ENCODE measurements at regions not wholly inside any gene's neighbourhood (a gene's known extent, or its start where the extent isn't known, plus 50 kb on each side); places are given as distances from the start of the nearest gene placed in this dataset.

- Mint-ChIP-seq H3K27ac (no peak overlapping the region), H3K4me3 (no peak overlapping the region), H3K27me3 (no peaks in the 10 kb centered on the region), H3K4me1 (no peaks in the 10 kb centered on the region), H3K36me3 (ENCODE audit: low read depth) (no peaks in the 10 kb centered on the region), H3K9me3 (no peaks in the 10 kb centered on the region)
- ChIA-PET CTCF (no interaction called here), POLR2A (no interaction called here)
- DNase-seq: no peak
These were observed 310.1 kb upstream of the SORCS1 start for GRCh38 chr10:107474650-107475049.

GRCh38 chr10:107473225-107473624 lies 308.7 kb upstream of the SORCS1 start:
- Mint-ChIP-seq H3K27ac (no peak overlapping the region), H3K4me1 (no peaks in the 10 kb centered on the region), H3K36me3 (ENCODE audit: low read depth) (no peaks in the 10 kb centered on the region), H3K4me3 (no peak overlapping the region), H3K27me3 (no peaks in the 10 kb centered on the region), H3K9me3 (no peaks in the 10 kb centered on the region)
- ChIA-PET CTCF (no interaction called here), POLR2A (no interaction called here)
- no peak for DNase-seq

- Mint-ChIP-seq H3K27me3 (no peaks in the 10 kb centered on the region), H3K36me3 (ENCODE audit: low read depth) (no peaks in the 10 kb centered on the region), H3K9me3 (no peaks in the 10 kb centered on the region), H3K27ac (no peak overlapping the region), H3K4me1 (no peaks in the 10 kb centered on the region), H3K4me3 (no peak overlapping the region)
- DNase-seq: no peak
- ChIA-PET CTCF (no interaction called here), POLR2A (no interaction called here)
These were observed 307.4 kb upstream of the SORCS1 start for GRCh38 chr10:107471911-107472310.

- ChIA-PET POLR2A (no interaction called here), CTCF (no interaction called here)
- H3K9me3 Mint-ChIP-seq: peaks cover 3% of the 10 kb centered on the region
- no peaks in the 10 kb centered on the region for H3K4me1 Mint-ChIP-seq
- no peak for DNase-seq
- no peaks in the 10 kb centered on the region for H3K36me3 Mint-ChIP-seq (ENCODE audit: low read depth)
- no peaks in the 10 kb centered on the region for H3K27me3 Mint-ChIP-seq
- H3K27ac Mint-ChIP-seq: no peak overlapping the region
- H3K4me3 Mint-ChIP-seq: no peak overlapping the region
These were observed 289.1 kb upstream of the SORCS1 start for GRCh38 chr10:107453561-107453960.

GRCh38 chr10:107451047-107451446 lies 286.5 kb upstream of the SORCS1 start:
- no peak for DNase-seq
- peaks cover 3% of the 10 kb centered on the region for H3K9me3 Mint-ChIP-seq
- H3K27ac Mint-ChIP-seq: no peak overlapping the region
- POLR2A ChIA-PET: no interaction called here
- H3K36me3 Mint-ChIP-seq (ENCODE audit: low read depth): no peaks in the 10 kb centered on the region
- no peak overlapping the region for H3K4me3 Mint-ChIP-seq
- CTCF ChIA-PET: no interaction called here
- H3K4me1 Mint-ChIP-seq: no peaks in the 10 kb centered on the region
- no peaks in the 10 kb centered on the region for H3K27me3 Mint-ChIP-seq

GRCh38 chr10:107450056-107450455 lies 285.6 kb upstream of the SORCS1 start:
- Mint-ChIP-seq H3K9me3 (peaks cover 3% of the 10 kb centered on the region), H3K4me3 (no peak overlapping the region), H3K36me3 (ENCODE audit: low read depth) (no peaks in the 10 kb centered on the region), H3K27me3 (no peaks in the 10 kb centered on the region), H3K4me1 (no peaks in the 10 kb centered on the region), H3K27ac (no peak overlapping the region)
- DNase-seq: no peak
- ChIA-PET CTCF (no interaction called here), POLR2A (no interaction called here)

GRCh38 chr10:107444443-107444842 lies 279.9 kb upstream of the SORCS1 start:
- Mint-ChIP-seq H3K27ac (no peak overlapping the region), H3K4me1 (no peaks in the 10 kb centered on the region), H3K36me3 (ENCODE audit: low read depth) (no peaks in the 10 kb centered on the region), H3K9me3 (peaks cover 3% of the 10 kb centered on the region), H3K4me3 (no peak overlapping the region), H3K27me3 (no peaks in the 10 kb centered on the region)
- CTCF ChIA-PET: interaction anchor here (0.5 kb wide), 1 partner anchor 373 kb away, joined by 4 read pairs; no protein-coding TSS in a partner anchor
- no peak for DNase-seq
- POLR2A ChIA-PET: no interaction called here

- Mint-ChIP-seq H3K27ac (no peak overlapping the region), H3K4me3 (no peak overlapping the region), H3K9me3 (peaks cover 3% of the 10 kb centered on the region), H3K36me3 (ENCODE audit: low read depth) (no peaks in the 10 kb centered on the region), H3K27me3 (no peaks in the 10 kb centered on the region), H3K4me1 (no peaks in the 10 kb centered on the region)
- POLR2A ChIA-PET: no interaction called here
- no peak for DNase-seq
- CTCF ChIA-PET: interaction anchor here (1.1 kb wide), 1 partner anchor 18 kb away, joined by 4 read pairs; no protein-coding TSS in a partner anchor
These were observed 279.3 kb upstream of the SORCS1 start for GRCh38 chr10:107443813-107444212.

- Mint-ChIP-seq H3K4me1 (no peaks in the 10 kb centered on the region), H3K9me3 (peaks cover 3% of the 10 kb centered on the region), H3K27ac (no peak overlapping the region), H3K27me3 (no peaks in the 10 kb centered on the region), H3K36me3 (ENCODE audit: low read depth) (no peaks in the 10 kb centered on the region), H3K4me3 (no peak overlapping the region)
- POLR2A ChIA-PET: no interaction called here
- CTCF ChIA-PET: interaction anchor here (1.1 kb wide), 1 partner anchor 17 kb away, joined by 4 read pairs; no protein-coding TSS in a partner anchor
- DNase-seq: no peak
These were observed 278.8 kb upstream of the SORCS1 start for GRCh38 chr10:107443326-107443725.

- peaks cover 3% of the 10 kb centered on the region for H3K9me3 Mint-ChIP-seq
- ChIA-PET CTCF (no interaction called here), POLR2A (no interaction called here)
- H3K4me3 Mint-ChIP-seq: no peak overlapping the region
- DNase-seq: no peak
- H3K27ac Mint-ChIP-seq: no peak overlapping the region
- no peaks in the 10 kb centered on the region for H3K4me1 Mint-ChIP-seq
- H3K27me3 Mint-ChIP-seq: no peaks in the 10 kb centered on the region
- H3K36me3 Mint-ChIP-seq (ENCODE audit: low read depth): no peaks in the 10 kb centered on the region
These were observed 277.6 kb upstream of the SORCS1 start for GRCh38 chr10:107442035-107442505.

- Mint-ChIP-seq H3K27me3 (no peaks in the 10 kb centered on the region), H3K9me3 (peaks cover 3% of the 10 kb centered on the region), H3K4me3 (no peak overlapping the region), H3K4me1 (no peaks in the 10 kb centered on the region), H3K27ac (no peak overlapping the region), H3K36me3 (ENCODE audit: low read depth) (no peaks in the 10 kb centered on the region)
- CTCF ChIA-PET: no interaction called here
- POLR2A ChIA-PET: no interaction called here
- no peak for DNase-seq
These were observed 276.2 kb upstream of the SORCS1 start for GRCh38 chr10:107440741-107441140.

- POLR2A ChIA-PET: no interaction called here
- Mint-ChIP-seq H3K27ac (no peak overlapping the region), H3K4me3 (no peak overlapping the region), H3K4me1 (no peaks in the 10 kb centered on the region), H3K36me3 (ENCODE audit: low read depth) (no peaks in the 10 kb centered on the region), H3K9me3 (peaks cover 6% of the 10 kb centered on the region), H3K27me3 (no peaks in the 10 kb centered on the region)
- DNase-seq: no peak
- CTCF ChIA-PET: no interaction called here
These were observed 273.4 kb upstream of the SORCS1 start for GRCh38 chr10:107437921-107438320.

GRCh38 chr10:107436568-107436967 lies 272.1 kb upstream of the SORCS1 start:
- ChIA-PET POLR2A (no interaction called here), CTCF (no interaction called here)
- Mint-ChIP-seq H3K9me3 (peaks cover 6% of the 10 kb centered on the region), H3K4me3 (no peak overlapping the region), H3K36me3 (ENCODE audit: low read depth) (no peaks in the 10 kb centered on the region), H3K27me3 (no peaks in the 10 kb centered on the region), H3K4me1 (no peaks in the 10 kb centered on the region), H3K27ac (no peak overlapping the region)
- no peak for DNase-seq

GRCh38 chr10:107434854-107435253 lies 270.3 kb upstream of the SORCS1 start:
- H3K9me3 Mint-ChIP-seq: peaks cover 3% of the 10 kb centered on the region
- no peaks in the 10 kb centered on the region for H3K4me1 Mint-ChIP-seq
- ChIA-PET CTCF (no interaction called here), POLR2A (no interaction called here)
- no peak for DNase-seq
- no peaks in the 10 kb centered on the region for H3K27me3 Mint-ChIP-seq
- no peak overlapping the region for H3K4me3 Mint-ChIP-seq
- H3K36me3 Mint-ChIP-seq (ENCODE audit: low read depth): no peaks in the 10 kb centered on the region
- H3K27ac Mint-ChIP-seq: no peak overlapping the region

All from activated CD4-positive, alpha-beta T cell treated with anti-CD3 and anti-CD28 coated beads, Interleukin-2, amount 10 ng/mL, durations not matched to agents 7 days and 5 days (primary cell).